Fibroblast of lung (primary cell): ENCODE measurements at regions not wholly inside any gene's neighbourhood (a gene's known extent, or its start where the extent isn't known, plus 50 kb on each side); places are given as distances from the start of the nearest gene placed in this dataset.
"Not testable (repeated sequence)": the region's sequence is repeated elsewhere in the genome, so short reads cannot be mapped to it uniquely, and the experiment has no call there.

Source experiments
- DNase-seq, 2 donors: peaks; one replicate each; pipeline versions ENCODE4 v3.0.0 to v3.0.0-alpha.2; 2010; ENCODE audit warnings: low read depth in 2 of 2
- H2AFZ ChIP-seq: 2 replicates; pipeline ENCODE4 v1.5.1; 2012; ENCODE audit warnings: low read length, control low read depth, inconsistent platforms
- H3K27ac ChIP-seq: 2 replicates; pipeline ENCODE4 v1.5.1; 2011; ENCODE audit warnings: low read length, control low read depth; ENCODE audit not compliant: insufficient read depth
- H3K27me3 ChIP-seq: 2 replicates; pipeline ENCODE4 v1.5.1; 2011; ENCODE audit warnings: mild to moderate bottlenecking, low read length; ENCODE audit not compliant: control insufficient read depth, insufficient read depth
- H3K36me3 ChIP-seq: 2 replicates; pipeline ENCODE4 v1.5.1; 2011; ENCODE audit warnings: low read length; ENCODE audit not compliant: control insufficient read depth, insufficient read depth
- H3K4me1 ChIP-seq: 2 replicates; pipeline ENCODE4 v1.5.1; 2011; ENCODE audit warnings: low read length; ENCODE audit not compliant: control insufficient read depth, insufficient read depth; ENCODE audit errors: extremely low read depth
- H3K4me2 ChIP-seq: 2 replicates; pipeline ENCODE4 v1.5.1; 2011; ENCODE audit warnings: low read length, control low read depth; ENCODE audit not compliant: insufficient read depth; ENCODE audit errors: extremely low read depth
- H3K4me3 ChIP-seq, 4 experiments: fragments of 200-600 bp in 1 of 4; sonication (generic) in 1 of 4; replicated peaks in 1 of 4; 2 replicates each; pipeline ENCODE4 v1.5.1; 2011 to 2016; ENCODE audit warnings: low read length in 4 of 4, low read depth in 3 of 4, mild to moderate bottlenecking in 3 of 4, control low read depth in 2 of 4, inconsistent platforms in 1 of 4, mixed read lengths in 1 of 4; ENCODE audit not compliant: insufficient read depth in 1 of 4; ENCODE audit errors: control extremely low read depth in 1 of 4
- H3K79me2 ChIP-seq: 2 replicates; pipeline ENCODE4 v1.5.1; 2012; ENCODE audit warnings: mild to moderate bottlenecking, low read length, inconsistent platforms; ENCODE audit not compliant: control insufficient read depth, insufficient read depth
- H3K9ac ChIP-seq: 2 replicates; pipeline ENCODE4 v1.5.1; 2011; ENCODE audit warnings: mild to moderate bottlenecking, low read length, control low read depth; ENCODE audit not compliant: insufficient read depth
- H3K9me3 ChIP-seq: 2 replicates; pipeline ENCODE4 v1.5.1; 2012; ENCODE audit warnings: low read depth, low read length; ENCODE audit not compliant: control insufficient read depth, insufficient read depth
- H4K20me1 ChIP-seq: 2 replicates; pipeline ENCODE4 v1.5.1; 2011; ENCODE audit warnings: low read length; ENCODE audit not compliant: control insufficient read depth, insufficient read depth; ENCODE audit errors: extremely low read depth
- CTCF ChIP-seq, 2 donors: IDR thresholded peaks in 1 of 2; conservative IDR thresholded peaks in 1 of 2; 1 replicate in 1 of 2; 2 replicates in 1 of 2; pipeline ENCODE4 v1.5.1; 2011 to 2012; ENCODE audit warnings: low read length in 2 of 2, control low read depth in 1 of 2, inconsistent platforms in 1 of 2, low read depth in 1 of 2, mild to moderate bottlenecking in 1 of 2
- EZH2 ChIP-seq: IDR thresholded peaks from 2 replicates; pipeline ENCODE4 v1.5.1; 2012; ENCODE audit warnings: low read length, control low read depth, mild to moderate bottlenecking; ENCODE audit errors: missing control alignments

- H3K36me3 ChIP-seq, DNase-seq, H3K79me2 ChIP-seq, H2AFZ ChIP-seq, H4K20me1 ChIP-seq, H3K9ac ChIP-seq, H3K27me3 ChIP-seq, H3K27ac ChIP-seq, H3K4me1 ChIP-seq, H3K9me3 ChIP-seq, H3K4me3 ChIP-seq, H3K4me2 ChIP-seq: not testable (repeated sequence)
Measured at GRCh38 chr18:5830902-5831301, 64.4 kb downstream of the TMEM200C start.

- H3K27me3 ChIP-seq = no peaks in the 10 kb centered on the region
- H3K27ac ChIP-seq = no peak overlapping the region
- no peak overlapping the region for H3K9ac ChIP-seq
- TF ChIP-seq EZH2 = no peak
- no peak for TF ChIP-seq CTCF (conservative IDR thresholded peaks at IDR 0.05 in 1 of 2, IDR thresholded peaks at IDR 0.05 in 1 of 2; ENCODE audit: low read depth in 1 of 2, low read length in 2 of 2)
- DNase-seq = no peak
- H2AFZ ChIP-seq = no peak overlapping the region
- no peaks in the 10 kb centered on the region for H3K79me2 ChIP-seq
- no peaks in the 10 kb centered on the region for H4K20me1 ChIP-seq
- no peaks in the 10 kb centered on the region for H3K9me3 ChIP-seq
- H3K36me3 ChIP-seq = no peaks in the 10 kb centered on the region
- H3K4me2 ChIP-seq = no peak overlapping the region
- no peak overlapping the region for H3K4me3 ChIP-seq
- H3K4me1 ChIP-seq = no peaks in the 10 kb centered on the region
Measured at GRCh38 chr18:5828913-5829312, 66.4 kb downstream of the TMEM200C start.

GRCh38 chr18:5825663-5826062 is 69.7 kb downstream of the TMEM200C start:
- Histone ChIP-seq H3K36me3 (no peaks in the 10 kb centered on the region), H3K9me3 (no peaks in the 10 kb centered on the region), H3K4me2 (no peak overlapping the region), H3K79me2 (no peaks in the 10 kb centered on the region), H3K9ac (no peak overlapping the region), H2AFZ (no peak overlapping the region), H3K4me3 (no peak overlapping the region), H4K20me1 (no peaks in the 10 kb centered on the region), H3K27me3 (no peaks in the 10 kb centered on the region), H3K27ac (no peak overlapping the region), H3K4me1 (no peaks in the 10 kb centered on the region)
- DNase-seq = no peak
- no peak for TF ChIP-seq EZH2
- no peak for TF ChIP-seq CTCF (conservative IDR thresholded peaks at IDR 0.05 in 1 of 2, IDR thresholded peaks at IDR 0.05 in 1 of 2; ENCODE audit: low read depth in 1 of 2, low read length in 2 of 2)
